ENCODE measurements at regions not wholly inside any gene's neighbourhood (a gene's known extent, or its start where the extent isn't known, plus 50 kb on each side); places are given as distances from the start of the nearest gene placed in this dataset.
"Not testable (repeated sequence)": the region's sequence is repeated elsewhere in the genome, so short reads cannot be mapped to it uniquely, and the experiment has no call there.

DNA sequence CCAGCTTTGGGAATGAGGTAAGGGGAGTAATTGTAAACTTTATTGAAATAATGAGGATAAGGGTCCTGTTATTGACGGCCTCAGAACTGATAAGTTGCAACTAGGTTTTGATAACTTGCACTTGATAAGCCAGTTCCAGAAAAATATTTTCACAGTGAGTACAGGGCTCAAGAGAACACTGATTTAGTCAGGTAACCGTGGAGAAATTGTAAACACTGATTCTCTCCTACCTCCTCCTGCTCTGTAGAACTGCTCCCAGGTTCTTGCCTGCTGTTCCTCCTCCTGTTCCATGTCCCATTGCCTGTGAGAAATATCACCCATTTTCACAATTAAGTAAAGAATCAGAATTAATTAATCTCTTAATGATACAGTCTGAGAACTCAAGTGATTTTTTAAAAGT, 55.0 kb upstream of the CXXC4 start:
- no peak for DNase-seq

DNA sequence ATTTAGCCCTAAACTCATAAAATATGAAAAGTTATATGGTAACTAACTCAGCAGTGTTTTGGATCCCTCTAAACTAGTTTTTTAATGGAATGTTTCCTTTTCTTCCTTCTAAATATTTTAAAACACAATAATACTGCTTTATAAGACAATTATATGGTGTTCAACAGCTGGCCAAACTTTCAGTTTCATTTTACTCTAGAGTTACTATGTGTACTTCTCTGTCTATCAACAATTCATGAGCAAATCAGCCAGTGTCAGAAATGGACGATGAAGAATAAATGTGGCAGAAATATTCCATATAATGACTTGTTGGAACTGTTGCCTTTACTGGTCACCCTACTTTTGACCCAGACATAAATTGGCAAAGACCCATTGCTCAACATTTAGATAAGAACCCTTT, 64.8 kb upstream of the CXXC4 start:
- DNase-seq, result no peak

DNA sequence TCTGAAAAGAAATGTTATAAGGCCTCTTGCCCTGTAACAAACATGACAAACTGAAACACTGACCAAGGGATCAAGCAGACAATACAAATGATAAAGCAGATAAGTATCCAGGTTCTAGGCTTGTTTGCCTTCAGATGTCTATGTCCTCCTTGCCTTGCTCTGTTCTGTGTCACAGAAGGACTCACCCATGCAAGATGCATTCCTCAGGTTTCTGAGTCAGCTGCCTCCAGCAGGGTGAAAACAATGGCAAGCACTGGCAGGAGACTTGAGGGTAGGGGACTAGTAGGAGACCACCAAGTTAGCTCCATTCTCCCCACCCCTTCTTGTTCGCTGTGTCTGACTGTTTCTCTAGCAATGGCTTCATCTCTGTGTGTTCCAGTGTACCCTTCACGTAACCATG, 76.6 kb upstream of the CXXC4 start:
- DNase-seq, result no peak

DNA sequence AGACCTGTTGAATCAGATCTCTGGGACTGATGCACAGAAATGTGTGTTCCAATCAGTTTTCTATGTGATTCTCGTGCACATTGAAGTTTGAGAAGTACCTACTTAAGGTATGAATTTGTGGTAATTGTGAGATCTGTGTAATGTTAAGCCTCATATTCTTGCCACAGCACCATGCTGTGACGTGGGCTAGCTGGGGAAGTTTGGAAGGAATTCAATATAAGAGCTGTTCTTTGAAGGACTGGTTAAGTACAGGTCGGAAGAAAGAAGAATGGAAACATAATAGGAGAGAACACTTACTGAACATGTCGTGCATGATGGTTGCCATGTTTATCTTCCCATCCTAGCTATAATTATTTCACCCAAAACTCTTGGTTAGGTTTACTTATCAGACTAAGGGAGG, 79.7 kb upstream of the CXXC4 start:
- DNase-seq, result no peak

DNA sequence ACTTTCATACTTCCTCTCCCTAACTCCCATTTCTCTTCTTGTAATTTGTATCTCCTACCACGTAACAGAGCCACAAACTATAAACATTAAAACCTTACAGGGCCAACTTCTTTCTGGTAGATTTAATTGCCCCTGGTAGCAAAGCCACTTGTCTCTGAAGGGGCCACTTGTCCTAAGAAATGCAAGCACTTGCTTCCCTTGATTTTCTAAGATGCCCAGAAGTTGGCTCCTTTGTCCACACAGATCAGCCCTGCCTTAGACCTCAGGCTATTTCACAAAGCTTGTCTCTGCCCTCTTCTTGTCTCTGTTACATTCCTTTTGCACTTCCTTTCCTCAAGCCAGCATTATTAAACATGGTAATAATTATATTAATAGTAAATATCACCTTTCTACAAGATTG, 80.6 kb upstream of the CXXC4 start:
- DNase-seq, result no peak

DNA sequence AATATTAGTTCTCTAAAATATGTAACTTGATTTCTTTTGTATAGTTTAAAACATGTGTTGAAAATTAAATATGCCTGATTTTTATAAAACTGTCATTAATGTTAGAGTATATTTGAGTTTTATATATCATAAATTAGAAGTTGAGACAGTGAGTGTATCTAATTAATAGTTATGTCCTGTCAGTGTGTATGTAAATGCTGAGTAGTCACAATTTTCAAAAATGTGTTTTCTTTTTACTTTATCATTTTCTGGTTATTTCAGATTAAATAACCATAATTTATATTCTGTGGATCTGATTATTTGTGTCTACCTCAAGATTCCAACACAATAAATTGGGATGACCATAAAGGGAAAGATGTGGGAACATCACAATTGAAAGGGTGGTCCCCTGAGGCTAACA, 82.7 kb upstream of the CXXC4 start:
- DNase-seq, result no peak

DNA sequence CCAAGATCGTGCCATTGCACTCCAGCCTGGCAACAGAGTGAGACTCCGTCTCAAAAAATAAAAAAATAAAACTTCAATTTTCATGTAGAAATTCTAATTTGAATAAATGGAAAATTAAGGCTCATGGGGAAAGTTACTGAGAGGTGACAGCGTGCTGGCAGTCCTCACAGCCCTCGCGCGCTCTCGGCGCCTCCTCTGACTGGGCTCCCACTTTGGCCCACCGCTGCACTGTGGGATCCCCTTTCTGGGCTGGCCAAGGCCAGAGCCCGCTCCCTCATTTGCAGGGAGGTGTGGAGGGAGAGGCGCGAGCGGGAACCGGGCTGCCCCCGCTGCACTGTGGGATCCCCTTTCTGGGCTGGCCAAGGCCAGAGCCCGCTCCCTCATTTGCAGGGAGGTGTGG, 86.8 kb upstream of the CXXC4 start:
- not testable (repeated sequence) for DNase-seq

DNA sequence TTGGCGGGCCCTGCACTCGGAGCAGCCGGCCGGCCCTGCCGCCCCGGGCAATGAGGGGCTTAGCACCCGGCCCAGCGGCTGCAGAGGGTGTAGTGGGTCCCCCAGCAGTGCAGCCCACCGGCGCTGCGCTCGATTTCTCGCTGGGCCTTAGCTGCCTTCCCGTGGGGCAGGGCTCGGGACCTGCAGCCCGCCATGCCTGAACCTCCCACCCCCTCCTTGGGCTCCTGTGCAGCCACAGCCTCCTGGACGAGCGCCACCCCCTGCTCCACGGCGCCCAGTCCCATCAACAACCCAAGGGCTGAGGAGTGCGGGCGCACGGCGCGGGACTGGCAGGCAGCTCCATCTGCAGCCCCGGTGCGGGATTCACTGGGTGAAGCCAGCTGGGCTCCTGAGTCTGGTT, 87.4 kb upstream of the CXXC4 start:
- DNase-seq, result not testable (repeated sequence)

DNA sequence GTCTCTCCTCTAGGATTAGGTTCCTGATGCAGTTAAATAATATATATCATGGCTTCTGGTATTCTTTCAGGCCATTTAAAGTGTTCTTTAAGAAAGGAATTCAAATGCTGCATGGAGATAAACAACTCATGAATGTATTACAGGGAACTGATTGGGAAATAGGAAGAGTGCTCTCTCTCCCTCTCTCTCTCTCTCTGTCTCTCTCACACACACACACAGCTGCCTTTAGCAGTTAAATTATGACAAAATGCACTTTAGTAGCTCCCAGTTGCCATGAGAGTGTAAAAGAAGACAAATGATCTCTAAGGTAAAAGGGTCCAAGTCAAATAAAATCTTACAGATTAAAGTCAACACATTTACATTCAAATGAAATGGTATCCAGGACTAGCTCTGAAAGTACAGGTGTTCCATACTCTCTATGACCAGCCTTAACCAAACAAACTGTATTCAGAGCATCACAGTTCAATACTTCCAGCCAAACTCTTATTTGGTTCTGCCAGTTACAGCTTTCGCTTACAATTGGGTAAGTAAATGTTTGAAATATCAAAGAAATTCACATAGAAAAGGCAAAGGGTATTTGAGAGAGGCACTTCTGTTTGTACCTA, 94.7 kb upstream of the CXXC4 start:
- no peak for DNase-seq

DNA sequence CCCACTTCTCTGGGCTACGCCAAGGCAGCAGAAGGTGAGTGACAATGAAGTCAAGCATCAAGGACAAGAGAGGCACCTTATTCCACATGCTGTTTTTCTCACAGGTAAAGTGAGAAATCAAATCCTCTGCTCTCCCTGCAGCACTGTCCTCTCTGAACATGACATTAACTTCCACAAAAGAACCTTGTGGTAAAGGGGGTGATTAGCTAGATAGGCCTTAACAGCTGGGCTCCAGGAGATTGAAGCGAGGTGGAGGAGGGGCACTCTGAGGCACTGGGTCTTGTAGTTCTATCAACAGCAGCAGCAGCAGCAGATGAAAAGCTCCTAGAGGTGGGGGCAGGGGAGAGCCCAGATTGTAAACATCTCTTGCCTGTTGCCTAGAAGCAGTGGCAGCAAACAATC, 96.8 kb upstream of the CXXC4 start:
- no peak for DNase-seq

DNA sequence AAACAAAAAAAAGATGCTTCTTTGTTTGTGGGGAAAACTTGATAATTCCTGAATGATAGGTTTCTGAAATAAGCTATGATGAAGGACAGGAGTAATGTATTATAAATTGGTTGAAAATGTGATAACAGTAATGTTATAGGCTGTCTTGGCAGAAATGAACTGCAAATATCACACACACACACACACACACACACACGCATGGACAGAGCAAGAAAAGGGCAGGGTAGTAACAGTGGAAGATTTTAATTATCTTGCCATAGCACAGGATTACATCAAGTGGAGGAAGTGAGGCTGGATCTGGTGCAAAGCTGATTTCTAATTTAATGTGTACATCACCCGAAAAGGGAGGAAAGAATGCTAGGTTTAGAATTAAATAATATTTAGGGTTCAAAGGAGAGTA, 97.5 kb upstream of the CXXC4 start:
- DNase-seq, result no peak

DNA sequence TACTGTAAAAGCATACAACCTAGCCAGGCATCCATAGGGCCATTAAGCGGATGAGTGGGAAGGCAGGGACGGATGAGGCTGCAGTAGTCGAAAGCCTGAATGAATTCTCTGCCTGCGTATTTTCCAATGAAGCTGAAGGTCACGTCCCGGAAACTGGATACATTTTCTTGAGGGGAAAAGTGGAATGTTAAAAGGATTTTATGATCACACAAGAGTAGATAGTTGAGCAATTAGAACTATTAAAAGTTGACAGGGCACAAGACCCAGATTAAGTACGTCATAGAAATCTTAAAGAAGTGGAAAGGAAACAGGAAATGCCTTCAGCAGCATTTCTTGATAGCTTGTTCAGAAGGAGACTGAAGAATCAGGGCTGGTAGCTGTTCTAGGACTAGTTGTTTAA, 98.3 kb upstream of the CXXC4 start:
- DNase-seq, result no peak

DNA sequence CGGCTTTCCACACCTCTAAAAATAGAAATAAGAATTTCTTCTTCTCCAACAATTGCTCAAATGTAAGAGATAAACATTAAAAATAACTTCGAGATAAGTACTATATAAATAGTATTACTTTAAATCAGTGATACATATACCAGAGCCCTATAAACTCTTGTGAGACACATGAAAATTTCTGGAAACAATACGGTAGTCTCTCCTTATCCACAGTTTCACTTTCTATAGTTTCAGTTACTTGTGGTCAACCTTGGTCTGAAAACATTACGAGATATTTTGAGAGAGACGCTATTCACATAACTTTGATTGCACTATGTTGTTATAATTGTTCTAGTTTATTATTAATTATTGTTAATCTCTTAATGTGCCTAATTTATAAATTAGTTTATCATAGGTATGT, 101.5 kb upstream of the CXXC4 start:
- no peak for DNase-seq

DNA sequence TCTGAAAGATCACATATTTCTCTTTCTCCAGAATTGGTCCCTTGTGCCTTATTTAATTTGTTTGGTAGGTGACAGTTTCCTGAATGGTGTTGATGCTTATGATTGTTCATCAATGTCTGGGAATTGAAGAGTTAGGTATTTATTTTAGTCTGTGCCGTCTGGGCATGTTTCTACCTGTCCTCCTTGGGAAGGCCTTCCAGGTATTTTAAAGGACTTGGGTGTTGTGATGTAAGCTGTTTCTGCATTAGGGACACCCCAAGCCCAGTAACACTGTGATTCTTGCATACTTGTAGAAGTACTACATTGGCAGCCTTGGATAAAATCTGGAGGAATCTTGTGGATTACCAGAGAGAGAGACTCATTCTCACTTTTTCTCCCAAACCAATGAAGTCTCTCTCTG, 120.8 kb upstream of the CXXC4 start:
- DNase-seq, result no peak

DNA sequence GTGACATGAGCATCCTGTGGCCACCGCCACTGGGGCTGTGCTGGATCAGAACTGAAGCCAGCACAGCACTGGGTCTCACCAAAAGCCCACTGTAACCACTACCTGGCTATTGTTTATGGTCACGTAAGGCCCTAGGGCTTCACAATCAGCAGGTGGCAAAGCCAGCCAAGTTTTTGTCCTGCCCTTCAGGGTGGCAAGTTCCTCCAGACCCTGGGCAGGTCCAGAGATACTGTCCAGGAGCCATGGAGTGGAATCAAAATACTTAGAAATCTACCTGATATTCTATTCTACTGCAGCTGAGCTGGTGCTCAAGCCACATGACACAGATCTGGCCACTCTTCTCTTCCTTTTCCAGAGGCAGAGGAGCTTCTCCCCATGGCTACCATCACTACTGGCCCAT, 121.2 kb upstream of the CXXC4 start:
- no peak for DNase-seq

DNA sequence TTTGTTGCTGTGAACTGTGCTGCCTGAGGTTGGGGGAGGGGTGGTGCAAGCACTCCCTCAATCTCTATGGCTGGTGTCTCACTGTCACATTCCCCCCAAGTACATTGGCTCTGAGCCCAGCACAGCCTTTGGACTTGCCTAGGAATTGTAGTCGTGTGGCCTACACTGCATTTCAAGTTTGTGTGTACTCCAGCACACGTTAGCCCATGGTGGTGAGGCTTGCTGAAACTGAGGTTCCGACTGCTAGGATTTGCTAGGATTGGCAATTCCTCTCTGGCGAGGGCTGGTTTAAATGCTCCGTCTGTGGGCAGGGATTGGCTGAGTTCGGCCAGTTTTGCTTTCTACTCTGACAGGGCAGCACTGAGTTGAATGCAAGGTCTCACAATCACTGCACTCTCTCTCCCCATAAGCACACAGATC, 121.7 kb upstream of the CXXC4 start:
- DNase-seq, result no peak

DNA sequence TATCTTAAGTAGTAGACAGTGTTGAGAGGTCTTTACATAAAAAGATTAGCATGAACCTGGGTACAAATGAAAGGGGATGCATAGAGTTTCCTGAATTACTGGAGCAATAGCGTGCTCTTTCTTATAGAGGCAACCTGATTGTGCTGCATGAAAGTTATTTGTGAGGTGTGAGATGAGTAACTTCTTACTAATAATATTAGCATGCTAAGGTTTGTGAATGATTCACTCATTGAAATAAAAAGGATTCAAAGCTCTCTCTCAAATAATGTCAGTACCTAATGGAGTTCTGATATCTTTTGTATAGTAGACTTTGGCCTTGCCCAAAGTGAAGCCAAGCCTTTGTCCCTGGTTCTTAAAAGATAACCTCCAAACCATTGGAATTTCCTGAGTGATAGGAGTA, 131.0 kb upstream of the CXXC4 start:
- no peak for DNase-seq

DNA sequence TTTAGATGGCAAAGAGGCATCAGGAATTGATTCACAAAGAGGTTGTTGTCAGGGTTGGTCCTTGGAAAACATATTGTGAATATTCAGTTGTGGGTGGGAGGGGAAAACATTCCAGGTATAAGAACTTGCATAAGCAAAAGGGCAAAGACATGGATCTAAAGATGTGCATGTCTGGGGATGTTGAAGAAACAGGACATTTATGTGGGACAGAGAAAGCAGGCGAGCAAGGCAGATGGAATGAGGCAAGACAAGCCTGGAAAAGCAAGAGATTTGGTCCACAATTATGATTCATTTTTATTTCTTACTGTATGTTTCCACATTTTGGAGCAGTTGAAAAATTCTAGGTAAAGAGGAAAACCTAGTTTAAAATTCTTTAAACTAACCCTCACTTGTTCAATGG, 134.9 kb upstream of the CXXC4 start:
- DNase-seq, result no peak

DNA sequence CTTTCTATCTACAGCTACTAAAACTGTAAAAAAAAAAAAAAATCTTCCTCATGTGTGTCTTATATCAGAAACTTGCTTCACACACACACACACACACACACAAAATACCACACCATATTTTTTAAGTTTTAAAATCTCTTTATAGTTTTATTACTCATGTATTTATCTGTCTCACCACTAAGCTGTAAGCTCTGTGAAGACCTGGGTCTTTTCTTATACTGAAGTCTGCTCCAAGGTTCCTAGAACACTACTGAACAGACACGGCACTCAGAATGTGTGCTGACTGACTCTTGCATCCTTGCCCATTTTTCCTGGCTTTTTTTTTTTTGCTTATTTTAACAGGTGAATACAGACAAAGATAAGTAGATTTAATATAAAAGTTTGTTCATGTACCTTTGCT, 135.6 kb upstream of the CXXC4 start:
- no peak for DNase-seq

DNA sequence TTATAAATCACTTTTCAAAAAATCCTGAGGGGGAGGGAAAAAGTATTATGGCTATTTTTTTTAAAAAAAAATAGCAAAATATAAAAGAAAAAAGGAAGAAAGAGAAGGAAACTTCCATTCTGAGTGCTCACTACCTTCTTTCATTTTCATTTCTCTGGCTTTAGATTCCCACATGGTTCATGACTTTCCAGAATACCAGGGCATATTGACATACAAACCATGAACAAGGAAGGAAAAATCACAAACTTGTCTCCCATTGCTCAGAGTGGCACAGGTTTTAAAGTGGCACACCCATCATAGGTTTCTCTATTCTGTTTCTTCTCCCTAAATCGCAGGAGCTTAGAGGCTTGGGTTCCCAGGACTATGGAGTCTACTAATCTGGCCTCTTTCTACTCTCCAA, 136.3 kb upstream of the CXXC4 start:
- DNase-seq, result no peak

DNA sequence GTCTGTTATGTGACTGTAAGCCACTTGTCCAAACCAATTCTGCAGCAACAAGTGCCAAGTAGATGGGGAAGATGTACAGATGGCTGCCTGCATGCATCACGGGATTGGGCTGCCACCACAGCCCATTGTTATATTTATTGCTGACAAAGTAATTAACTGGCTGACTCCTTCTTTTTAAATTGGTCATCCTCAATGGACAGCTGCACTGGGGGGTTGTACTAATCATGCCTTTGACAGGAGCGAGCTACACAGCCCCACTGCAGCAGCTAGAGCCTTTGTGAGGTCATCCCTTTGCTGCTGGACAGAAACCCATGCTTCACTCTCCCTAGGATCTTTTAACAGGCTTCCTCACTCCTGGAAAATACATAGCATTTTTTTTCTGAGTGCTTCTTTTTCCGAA, 146.7 kb upstream of the CXXC4 start:
- no peak for DNase-seq

DNA sequence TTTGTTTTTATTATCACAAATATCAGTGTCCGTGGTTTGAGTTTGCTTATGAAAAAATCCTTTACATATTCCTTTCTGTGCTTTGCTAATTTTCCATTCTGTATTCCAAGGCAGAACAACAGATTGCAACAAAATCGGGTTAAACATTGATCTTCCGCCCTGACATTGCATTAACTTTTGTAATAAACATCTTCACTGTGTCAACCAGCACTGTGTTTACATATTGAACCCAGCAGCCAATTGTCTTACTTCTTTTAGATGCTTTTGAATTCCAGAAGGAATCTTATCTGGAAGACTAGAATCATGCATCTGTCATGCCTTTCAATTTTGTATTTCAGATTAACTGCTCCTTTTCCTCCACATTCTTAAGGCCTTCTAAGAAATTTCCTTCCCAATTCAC, 147.8 kb upstream of the CXXC4 start:
- DNase-seq, result no peak

DNA sequence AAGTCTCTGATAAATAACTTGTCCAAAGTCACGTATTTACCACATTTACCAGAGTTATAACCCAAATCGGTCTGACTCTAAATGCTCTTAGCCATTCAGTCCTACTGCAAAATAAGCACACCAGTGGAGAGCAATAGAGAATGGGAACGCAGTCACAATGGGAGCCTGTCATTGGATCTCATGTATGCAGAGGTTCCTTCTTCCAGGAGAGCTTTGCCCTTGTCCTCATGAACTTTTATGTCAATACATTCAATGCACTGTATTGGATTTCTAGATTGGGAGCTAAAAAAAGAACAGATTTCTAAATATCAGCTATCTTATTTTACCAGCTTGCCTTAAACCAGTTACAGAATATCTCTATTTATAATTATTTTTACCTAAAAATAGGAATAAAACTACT, 149.1 kb upstream of the CXXC4 start:
- no peak for DNase-seq

DNA sequence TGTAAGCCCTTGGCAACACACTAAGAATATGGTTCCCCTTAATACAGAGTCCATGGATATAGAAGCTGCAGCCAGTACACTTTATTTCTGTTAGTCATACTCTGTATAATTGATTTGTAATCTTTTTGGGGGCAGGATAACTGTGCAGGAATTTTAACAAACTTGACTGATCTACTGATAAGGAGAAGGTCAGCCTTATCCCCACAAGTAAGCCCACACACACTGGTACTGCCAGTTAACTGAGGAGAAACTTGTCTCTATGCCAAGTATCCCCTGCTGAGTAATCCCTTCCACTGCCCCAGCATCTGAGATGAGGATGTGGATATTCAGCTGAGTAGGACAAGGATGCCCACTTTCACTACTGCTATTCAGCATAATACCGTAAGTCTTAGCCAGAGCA, 154.9 kb upstream of the CXXC4 start:
- DNase-seq, result no peak

DNA sequence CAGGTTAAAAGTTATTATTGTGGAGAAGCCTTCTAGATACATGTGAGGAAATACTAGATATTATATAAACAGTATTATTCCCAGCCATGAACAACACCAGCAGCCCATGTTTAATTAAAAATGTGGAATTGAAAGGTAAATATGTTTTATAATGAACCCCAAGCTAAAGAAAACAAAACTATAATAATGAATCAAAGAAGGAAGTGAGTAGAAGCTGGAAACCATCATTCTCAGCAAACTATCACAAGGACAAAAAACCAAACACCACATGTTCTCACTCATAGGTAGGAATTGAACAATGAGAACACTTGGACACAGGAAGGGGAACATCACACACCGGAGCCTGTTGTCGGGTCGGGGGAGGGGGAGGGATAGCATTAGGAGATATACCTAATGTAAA, 167.6 kb upstream of the CXXC4 start:
- DNase-seq, result not testable (repeated sequence)

DNA sequence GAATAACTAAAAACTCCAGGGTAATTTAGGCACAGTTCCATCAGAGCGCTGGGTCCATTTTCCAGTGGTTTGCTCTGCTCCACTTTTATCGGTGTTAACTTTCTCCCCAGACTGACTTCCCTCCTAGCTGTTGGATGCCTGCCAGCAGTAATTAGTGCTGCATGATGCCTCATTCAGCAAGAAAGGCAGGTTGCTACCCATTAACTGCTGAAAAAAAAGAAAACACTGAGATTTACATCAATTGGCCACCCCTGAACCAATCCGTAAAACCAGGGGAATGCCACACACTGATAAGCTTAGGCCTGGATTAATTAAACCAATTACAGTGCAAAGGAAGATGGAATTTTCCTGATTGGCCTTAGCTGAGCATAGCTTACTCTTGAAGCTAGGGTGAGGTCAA, 182.4 kb upstream of the CXXC4 start:
- no peak for DNase-seq

Measured in CD4-positive, alpha-beta T cell treated with Interleukin-1 beta for 1 hour (primary cell).